NOMO-1 (cell line): ENCODE measurements at regions not wholly inside any gene's neighbourhood (a gene's known extent, or its start where the extent isn't known, plus 50 kb on each side); places are given as distances from the start of the nearest gene placed in this dataset.
"Not testable (repeated sequence)": the region's sequence is repeated elsewhere in the genome, so short reads cannot be mapped to it uniquely, and the experiment has no call there.

Experiments used
- DNase-seq, 2 experiments: peaks; one replicate each; lab custom pipeline; 2025; ENCODE audit not compliant: unreplicated experiment in 2 of 2; lab: John Stamatoyannopoulos, UW

- no peak for DNase-seq
Observed at GRCh38 chr20:48390981-48391380, 436.8 kb downstream of the PREX1 start.

- no peak for DNase-seq
Observed at GRCh38 chr20:48387675-48388074, 440.1 kb downstream of the PREX1 start.

DNA sequence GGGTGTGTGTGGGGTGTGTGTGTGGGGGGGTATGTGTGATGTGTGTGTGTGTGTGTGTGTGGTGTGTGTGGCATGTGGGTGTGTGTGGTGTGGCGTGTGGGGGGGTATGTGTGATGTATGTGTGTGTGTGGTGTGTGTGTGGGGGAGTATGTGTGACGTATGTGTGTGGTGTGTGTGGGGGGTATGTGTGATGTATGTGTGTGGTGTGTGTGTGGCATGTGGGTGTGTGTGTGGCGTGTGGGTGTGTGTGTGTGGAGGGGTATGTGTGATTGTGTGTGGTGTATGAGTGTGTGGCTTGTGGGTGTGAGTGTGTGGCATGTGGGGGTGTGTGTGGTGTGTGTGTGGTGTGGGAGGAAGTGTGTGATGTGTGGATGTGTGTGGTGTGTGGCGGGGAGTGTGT is 442.3 kb downstream of the PREX1 start:
- DNase-seq, result no peak

GRCh38 chr20:48385114-48385513 is 442.7 kb downstream of the PREX1 start:
- no peak for DNase-seq

GRCh38 chr20:48384147-48384818 is 443.5 kb downstream of the PREX1 start:
- DNase-seq, result no peak

DNA sequence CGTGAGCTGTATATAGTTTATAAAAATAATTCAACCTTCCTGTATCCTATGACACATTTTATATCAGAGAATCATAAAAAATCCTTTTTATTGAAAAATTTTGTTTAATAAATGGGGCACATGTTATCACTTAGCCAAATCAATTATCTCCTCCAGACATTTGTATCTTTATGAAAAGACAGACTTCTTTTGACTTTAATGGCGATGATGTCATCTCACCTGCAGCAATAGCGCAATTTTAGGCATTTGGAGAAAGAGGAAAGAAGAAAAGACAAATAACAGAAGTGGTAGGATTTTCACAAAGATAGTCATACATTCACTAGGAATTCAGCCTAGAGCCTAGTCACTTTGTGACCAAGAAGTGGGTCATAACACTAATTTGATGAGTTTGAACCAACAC is 444.5 kb downstream of the PREX1 start:
- no peak for DNase-seq

DNA sequence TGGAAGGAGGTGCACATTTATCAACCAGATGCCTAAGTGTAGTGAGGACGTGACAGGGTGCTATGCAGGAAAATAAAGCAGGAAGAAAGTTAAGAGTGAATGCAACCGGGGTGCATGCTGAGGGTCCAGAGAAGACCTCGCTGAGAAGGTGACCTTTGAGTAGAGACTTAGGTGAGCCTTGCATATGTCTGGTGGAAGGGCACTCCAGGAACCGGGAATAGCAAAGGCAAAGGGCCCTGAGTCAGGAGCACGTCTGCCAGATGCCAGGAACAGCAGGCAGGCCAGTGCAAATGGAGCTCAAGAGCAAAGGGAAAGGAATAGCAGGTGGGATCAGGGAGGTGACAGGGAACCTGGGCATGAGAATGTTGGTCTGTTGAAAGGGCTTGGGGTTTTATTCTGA is 445.5 kb downstream of the PREX1 start:
- no peak for DNase-seq

DNA sequence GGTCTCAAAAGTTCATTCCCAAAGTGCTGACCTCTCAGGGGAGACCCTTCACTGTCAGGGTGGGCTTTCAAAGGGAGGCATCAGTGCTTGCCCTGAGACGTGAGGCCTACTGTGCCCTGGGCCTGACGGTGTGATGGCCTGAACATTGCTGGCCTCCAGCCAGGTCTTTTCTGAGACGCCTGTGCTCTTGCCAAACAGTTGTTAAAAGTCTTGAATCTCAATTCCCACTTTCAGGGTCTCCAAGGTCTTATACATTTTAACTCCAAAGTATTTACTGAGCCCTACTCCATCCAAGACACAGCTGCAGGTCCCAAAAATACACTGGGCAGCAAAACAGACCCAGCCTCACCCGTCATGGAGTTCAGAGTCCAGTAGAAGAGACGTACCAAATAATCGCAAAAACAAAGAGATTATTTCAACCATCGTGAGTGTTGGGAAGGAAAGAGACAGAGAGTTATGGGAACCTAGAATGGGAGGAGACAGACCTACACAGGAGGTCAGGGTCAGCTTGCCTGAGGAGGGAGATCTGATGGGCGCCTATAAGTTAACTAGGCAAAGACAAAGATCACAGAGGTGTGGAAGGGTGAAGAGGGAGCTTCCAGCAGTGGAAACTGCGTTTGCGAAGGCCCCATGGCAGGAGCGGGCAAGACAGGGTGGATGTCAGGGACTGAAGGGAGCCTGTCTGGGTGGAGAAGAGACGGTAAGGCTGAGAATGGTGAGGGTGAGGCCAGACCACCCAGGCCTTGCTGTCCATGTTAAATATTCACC is 446.3 kb downstream of the PREX1 start:
- no peak for DNase-seq

GRCh38 chr20:48380661-48381060 is 447.1 kb downstream of the PREX1 start:
- no peak for DNase-seq

- no peak for DNase-seq
Observed at GRCh38 chr20:48378976-48379675, 448.7 kb downstream of the PREX1 start.

- no peak for DNase-seq
Observed at GRCh38 chr20:48377940-48378339, 449.9 kb downstream of the PREX1 start.

- no peak for DNase-seq
Observed at GRCh38 chr20:48375804-48376203, 452.0 kb downstream of the PREX1 start.

- no peak for DNase-seq
Observed at GRCh38 chr20:48374991-48375595, 452.7 kb downstream of the PREX1 start.

GRCh38 chr20:48374031-48374907 is 453.5 kb downstream of the PREX1 start:
- not testable (repeated sequence) for DNase-seq

DNA sequence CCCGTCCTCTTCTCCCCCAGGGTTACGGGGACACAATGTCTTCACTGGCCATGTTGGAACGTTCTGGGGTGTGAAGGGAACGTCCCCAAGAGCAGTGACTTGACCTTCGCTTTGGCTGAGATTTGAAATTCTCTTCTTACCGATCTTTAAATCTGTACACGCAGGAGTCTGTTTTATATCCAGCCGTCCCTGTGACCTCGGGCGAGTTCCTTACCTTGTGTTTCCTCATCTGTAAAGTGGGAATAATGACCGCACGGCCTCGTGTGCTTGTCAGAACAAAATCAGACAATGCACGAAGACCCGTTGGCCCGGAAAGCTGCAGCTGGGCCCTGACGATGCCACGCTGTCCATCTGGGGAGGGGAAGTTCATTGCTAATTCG is 454.3 kb downstream of the PREX1 start:
- no peak for DNase-seq

DNA sequence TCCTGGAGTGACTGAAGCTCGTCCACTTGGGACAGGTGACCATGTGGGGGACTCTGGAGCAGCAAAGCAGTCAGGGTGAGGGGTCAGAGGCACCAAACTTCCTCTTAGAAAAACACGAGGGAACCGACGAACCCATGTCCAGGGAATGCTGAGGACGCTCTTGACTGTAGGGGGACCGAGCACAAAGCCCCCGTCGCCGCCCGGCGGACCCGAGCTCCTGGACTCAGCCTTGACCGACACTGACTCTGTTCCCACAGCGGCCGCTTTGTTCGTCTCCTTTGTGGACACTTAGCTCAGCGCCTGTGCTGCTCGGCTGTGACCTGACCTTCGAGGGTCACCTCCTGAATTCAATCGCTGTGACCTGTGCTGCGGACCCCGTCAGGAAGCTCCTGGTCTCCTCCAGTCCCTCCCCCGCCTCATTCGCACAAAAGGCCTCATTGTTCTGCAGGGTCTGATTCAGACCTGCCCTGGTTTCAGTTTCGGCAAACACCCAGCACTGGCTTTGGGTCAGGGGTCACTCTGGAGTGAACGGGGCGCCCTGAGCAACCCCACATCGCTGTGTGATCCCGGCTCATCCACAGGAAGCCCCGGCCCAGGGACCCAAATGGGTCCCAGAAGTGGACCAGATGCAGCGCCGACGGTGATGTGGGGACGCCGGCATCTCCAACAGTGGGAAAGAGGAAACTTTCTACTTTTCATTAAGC is 454.8 kb downstream of the PREX1 start:
- not testable (repeated sequence) for DNase-seq

- DNase-seq, result no peak
Observed at GRCh38 chr20:48371211-48371610, 456.6 kb downstream of the PREX1 start.

GRCh38 chr20:48368580-48369021 is 459.2 kb downstream of the PREX1 start:
- not testable (repeated sequence) for DNase-seq

DNA sequence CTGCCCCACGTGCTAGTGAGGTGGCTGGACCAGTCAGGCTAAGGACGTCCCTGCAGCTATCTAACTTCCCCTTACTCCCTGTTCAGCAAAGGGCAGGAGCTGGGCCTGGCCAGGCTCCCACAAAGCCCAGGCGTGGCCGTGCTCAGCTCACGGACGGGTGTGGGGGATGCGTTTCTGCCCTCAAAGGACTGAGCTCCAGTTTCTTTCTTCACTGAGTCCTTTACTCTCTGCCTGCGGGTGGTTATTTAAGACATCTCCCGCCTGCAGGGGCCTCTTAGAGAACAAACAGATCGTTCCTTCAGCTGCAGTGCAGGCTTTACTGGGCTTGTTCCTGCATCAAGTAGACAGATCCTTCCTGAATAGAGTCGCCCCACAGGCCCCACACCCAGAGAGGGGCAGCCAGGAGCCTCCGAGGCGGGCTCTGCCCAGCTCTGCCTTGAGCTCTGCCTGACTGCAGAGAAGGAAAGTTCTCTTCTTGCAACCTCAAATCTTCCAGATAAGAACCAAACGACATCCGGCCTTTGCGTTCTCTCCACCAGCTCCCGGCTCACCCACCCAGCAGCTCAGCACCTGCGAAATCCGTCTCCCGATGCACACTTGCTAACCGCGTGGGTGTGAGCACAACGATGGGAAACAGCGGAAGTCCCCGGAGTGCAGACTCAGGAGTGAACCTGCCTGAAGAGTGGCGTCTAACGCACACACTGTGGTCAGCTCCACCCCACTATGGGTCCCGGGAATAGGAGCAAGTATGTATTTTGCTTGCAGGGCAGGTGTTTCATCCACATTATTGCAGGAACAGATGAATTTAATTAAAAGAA is 460.0 kb downstream of the PREX1 start:
- DNase-seq, result not testable (repeated sequence)
